OCI-LY7 (cell line): ENCODE measurements at regions not wholly inside any gene's neighbourhood (a gene's known extent, or its start where the extent isn't known, plus 50 kb on each side); places are given as distances from the start of the nearest gene placed in this dataset.

Source experiments
- BruUV-seq: library from RNA; stranded (reverse); fragments of 400-500 nt; replicated peaks from 2 replicates; lab custom pipeline; 2021; lab: Mats Ljungman, UMichigan
- CTCF ChIA-PET: fragments of 300-600 bp; sonication (Branson Sonifier 250); formaldehyde crosslinking; loops from one replicate; lab custom pipeline; 2022; ENCODE audit warnings: antibody characterized with exemption; ENCODE audit not compliant: unreplicated experiment; lab: Charles Lee
- POLR2A ChIA-PET: fragments of 300-600 bp; sonication (Branson Sonifier 250); formaldehyde crosslinking; loops from one replicate; lab custom pipeline; 2022; ENCODE audit warnings: antibody characterized with exemption; lab: Charles Lee
- DNase-seq: peaks from one replicate; pipeline ENCODE4 v3.0.0-alpha.2; 2015; ENCODE audit warnings: low spot score
- H2AFZ ChIP-seq: fragments of 200-600 bp; sonication (generic), shearing (Covaris generic); 2 replicates; pipeline ENCODE4 v1.6.1; 2014; ENCODE audit warnings: mild to moderate bottlenecking, antibody characterized with exemption, low read length, moderate library complexity
- H3K27ac ChIP-seq: fragments of 200-600 bp; sonication (generic); 2 replicates; pipeline ENCODE4 v1.5.1; 2014; ENCODE audit warnings: mixed run types, low read depth, mild to moderate bottlenecking, moderate library complexity, low read length, inconsistent platforms; ENCODE audit not compliant: poor library complexity, severe bottlenecking
- H3K36me3 ChIP-seq: fragments of 200-600 bp; sonication (generic); 2 replicates; pipeline ENCODE4 v1.6.1; 2014; ENCODE audit warnings: mild to moderate bottlenecking, antibody characterized with exemption, low read length, moderate library complexity, mixed read lengths; ENCODE audit not compliant: insufficient read depth
- H3K4me1 ChIP-seq: fragments of 200-600 bp; sonication (generic); 2 replicates; pipeline ENCODE4 v1.5.1; 2014; ENCODE audit warnings: mild to moderate bottlenecking, low read length; ENCODE audit not compliant: insufficient read depth, poor library complexity, severe bottlenecking
- H3K4me2 ChIP-seq: fragments of 200-600 bp; sonication (generic); 2 replicates; pipeline ENCODE4 v1.6.1; 2014; ENCODE audit warnings: mild to moderate bottlenecking, low read length
- H3K4me3 ChIP-seq: fragments of 200-600 bp; sonication (generic); 2 replicates; pipeline ENCODE4 v1.5.1; 2014; ENCODE audit warnings: mild to moderate bottlenecking, low read depth, low read length; ENCODE audit not compliant: poor library complexity, severe bottlenecking
- H3K79me2 ChIP-seq: fragments of 200-600 bp; sonication (generic); 2 replicates; pipeline ENCODE4 v1.6.1; 2016; ENCODE audit warnings: low read depth, mild to moderate bottlenecking, low read length, moderate library complexity, mixed read lengths; ENCODE audit not compliant: insufficient read depth
- H3K9me2 ChIP-seq: fragments of 200-600 bp; sonication (generic); 2 replicates; pipeline ENCODE4 v1.6.1; 2016; ENCODE audit warnings: mild to moderate bottlenecking, low read length, mixed read lengths; ENCODE audit not compliant: insufficient read depth
- H3K9me3 ChIP-seq: fragments of 200-600 bp; sonication (generic); 2 replicates; pipeline ENCODE4 v1.6.1; 2014; ENCODE audit warnings: mild to moderate bottlenecking, mixed run types, low read length, mixed read lengths
- H4K20me1 ChIP-seq: fragments of 200-600 bp; sonication (generic); 2 replicates; pipeline ENCODE4 v1.6.1; 2014; ENCODE audit warnings: mild to moderate bottlenecking, antibody characterized with exemption, low read length, moderate library complexity, mixed read lengths; ENCODE audit not compliant: insufficient read depth
- CTCF ChIP-seq: fragments of 200-600 bp; sonication (generic); conservative IDR thresholded peaks from 2 replicates; pipeline ENCODE4 v1.5.1; 2014; ENCODE audit warnings: mild to moderate bottlenecking, antibody characterized with exemption, low read length, moderate library complexity, mixed read lengths
- EZH2phosphoT487 ChIP-seq: fragments of 200-600 bp; sonication (generic); IDR thresholded peaks from 2 replicates; pipeline ENCODE4 v1.6.1; 2018; ENCODE audit warnings: low read depth, borderline replicate concordance, mild to moderate bottlenecking, mixed run types, antibody characterized with exemption, low read length, moderate library complexity, mixed read lengths
- intact Hi-C: fragments of 100-400 bp; cut with micrococcal nuclease; formaldehyde crosslinking; loops from one replicate; pipeline ENCODE4 v1.10.0; 2022; ENCODE audit not compliant: unreplicated experiment

GRCh38 chr12:24374452-24374851, 425.0 kb upstream of the SOX5 start:
- Histone ChIP-seq H3K9me2 (no peaks in the 10 kb centered on the region), H3K36me3 (no peaks in the 10 kb centered on the region), H4K20me1 (no peaks in the 10 kb centered on the region), H3K4me1 (no peaks in the 10 kb centered on the region), H3K79me2 (no peaks in the 10 kb centered on the region), H3K9me3 (no peaks in the 10 kb centered on the region), H3K4me2 (no peak overlapping the region), H3K4me3 (no peak overlapping the region), H3K27ac (no peak overlapping the region), H2AFZ (no peak overlapping the region)
- POLR2A ChIA-PET: no interaction called here
- BruUV-seq: no TSS peak
- CTCF ChIA-PET: no interaction called here
- DNase-seq: no peak
- TF ChIP-seq CTCF (no peak), EZH2phosphoT487 (no peak)
- intact Hi-C loops: no loop called here

- Histone ChIP-seq H3K9me2 (no peaks in the 10 kb centered on the region), H3K4me1 (no peaks in the 10 kb centered on the region)
Observed at GRCh38 chr12:24373004-24373403, 423.5 kb upstream of the SOX5 start.

DNA sequence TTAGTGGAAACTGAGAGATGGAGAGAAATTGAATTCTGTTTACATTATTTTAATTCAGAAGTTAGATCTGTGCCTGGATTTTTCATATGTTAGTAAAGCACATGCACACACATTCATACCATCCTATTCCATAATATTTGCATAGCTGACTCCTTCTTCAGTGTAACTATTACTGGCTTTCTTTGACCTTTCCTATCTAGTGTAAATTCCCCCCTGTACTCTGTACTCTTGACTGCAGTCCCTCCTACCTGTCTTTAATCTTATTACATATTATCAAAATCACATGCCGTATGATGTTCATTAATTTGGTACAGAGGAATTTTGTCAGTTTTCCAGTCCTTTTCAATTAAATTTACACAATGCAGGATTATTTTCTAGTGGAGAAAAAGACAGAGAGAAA, 417.0 kb upstream of the SOX5 start:
- H3K4me1 ChIP-seq: no peaks in the 10 kb centered on the region
- H3K9me2 ChIP-seq: no peaks in the 10 kb centered on the region
- intact Hi-C loops: no loop called here
- no peak for TF ChIP-seq CTCF
- TF ChIP-seq EZH2phosphoT487: no peak
- H3K79me2 ChIP-seq: no peaks in the 10 kb centered on the region
- no TSS peak for BruUV-seq
- no peaks in the 10 kb centered on the region for H3K36me3 ChIP-seq
- DNase-seq: no peak
- ChIA-PET POLR2A (no interaction called here), CTCF (no interaction called here)
- no peak overlapping the region for H3K4me3 ChIP-seq
- no peak overlapping the region for H3K27ac ChIP-seq
- H2AFZ ChIP-seq: no peak overlapping the region
- H3K4me2 ChIP-seq: no peak overlapping the region
- H4K20me1 ChIP-seq: no peaks in the 10 kb centered on the region
- no peaks in the 10 kb centered on the region for H3K9me3 ChIP-seq

More at GRCh38 chr12:24373004-24373403, 423.5 kb upstream of the SOX5 start:
- intact Hi-C loops: no loop called here
- no peak for DNase-seq
- Histone ChIP-seq H4K20me1 (no peaks in the 10 kb centered on the region), H3K4me2 (no peak overlapping the region), H3K4me3 (no peak overlapping the region), H3K36me3 (no peaks in the 10 kb centered on the region), H2AFZ (no peak overlapping the region), H3K27ac (no peak overlapping the region), H3K79me2 (no peaks in the 10 kb centered on the region), H3K9me3 (no peaks in the 10 kb centered on the region)
- ChIA-PET POLR2A (interaction anchor here (0.6 kb wide), 1 partner anchor 527 kb away, joined by 3 read pairs; no protein-coding TSS in a partner anchor), CTCF (no interaction called here)
- TF ChIP-seq EZH2phosphoT487: no peak
- no peak for TF ChIP-seq CTCF
- no TSS peak for BruUV-seq
